Mammary epithelial cell (primary cell): ENCODE measurements at regions not wholly inside any gene's neighbourhood (a gene's known extent, or its start where the extent isn't known, plus 50 kb on each side); places are given as distances from the start of the nearest gene placed in this dataset.

Experiments
- CTCF ChIP-seq, 2 donors: IDR thresholded peaks in 1 of 2; conservative IDR thresholded peaks in 1 of 2; 2 replicates each; pipeline ENCODE4 v1.5.1; 2011 to 2012; ENCODE audit warnings: inconsistent platforms in 2 of 2, low read length in 2 of 2, mild to moderate bottlenecking in 2 of 2, control low read depth in 1 of 2, low read depth in 1 of 2; ENCODE audit not compliant: insufficient read depth in 1 of 2; ENCODE audit errors: extremely low read depth in 1 of 2
- EZH2 ChIP-seq: IDR thresholded peaks from 2 replicates; pipeline ENCODE4 v1.6.1; 2012; ENCODE audit warnings: low read length, inconsistent platforms, borderline replicate concordance

- no peak for TF ChIP-seq CTCF (conservative IDR thresholded peaks at IDR 0.05 in 1 of 2, IDR thresholded peaks at IDR 0.05 in 1 of 2; ENCODE audit: extremely low read depth in 1 of 2, insufficient read depth in 1 of 2, low read depth in 1 of 2, low read length in 2 of 2)
- no peak for TF ChIP-seq EZH2
Observed at GRCh38 chr12:25788707-25789442, 169.6 kb upstream of the RASSF8 start.
